Astrocyte (in vitro differentiated cells and primary cell): ENCODE measurements at regions not wholly inside any gene's neighbourhood (a gene's known extent, or its start where the extent isn't known, plus 50 kb on each side); places are given as distances from the start of the nearest gene placed in this dataset.

Source experiments
- DNase-seq: peaks from one replicate; pipeline ENCODE4 v3.0.0-alpha.2; 2010; ENCODE audit warnings: low read depth
- FAIRE-seq: peaks from 2 replicates; lab custom pipeline; 2011; peaks lifted over from hg19 to GRCh38; lab: Jason Lieb, UNC
- H2AFZ ChIP-seq: 2 replicates; pipeline ENCODE4 v1.6.0; 2012; ENCODE audit warnings: low read depth, low read length, inconsistent platforms
- H3K27ac ChIP-seq: 2 replicates; pipeline ENCODE4 v1.5.1; 2011; ENCODE audit warnings: low read depth, low read length, inconsistent platforms
- H3K27me3 ChIP-seq: 2 replicates; pipeline ENCODE4 v1.6.0; 2011; ENCODE audit warnings: low read length, inconsistent platforms; ENCODE audit not compliant: insufficient read depth
- H3K36me3 ChIP-seq: 2 replicates; pipeline ENCODE4 v1.5.1; 2011; ENCODE audit warnings: low read length, inconsistent platforms; ENCODE audit not compliant: insufficient read depth
- H3K4me1 ChIP-seq: 2 replicates; pipeline ENCODE4 v1.5.1; 2011; ENCODE audit warnings: low read length, inconsistent platforms; ENCODE audit not compliant: insufficient read depth
- H3K4me2 ChIP-seq: 2 replicates; pipeline ENCODE4 v1.6.0; 2012; ENCODE audit warnings: low read length, inconsistent platforms
- H3K4me3 ChIP-seq: 2 replicates; pipeline ENCODE4 v1.5.1; 2011; ENCODE audit warnings: low read depth, mild to moderate bottlenecking, low read length, inconsistent platforms; ENCODE audit not compliant: insufficient read depth
- H3K79me2 ChIP-seq: 2 replicates; pipeline ENCODE4 v1.6.0; 2012; ENCODE audit warnings: mild to moderate bottlenecking, low read length, inconsistent platforms; ENCODE audit not compliant: insufficient read depth
- H3K9ac ChIP-seq: 2 replicates; pipeline ENCODE4 v1.6.0; 2012; ENCODE audit warnings: mild to moderate bottlenecking, low read length, inconsistent platforms
- H3K9me3 ChIP-seq: 2 replicates; pipeline ENCODE4 v1.5.1; 2012; ENCODE audit warnings: low read depth, mild to moderate bottlenecking, low read length, inconsistent platforms; ENCODE audit not compliant: insufficient read depth
- H4K20me1 ChIP-seq: 2 replicates; pipeline ENCODE4 v1.6.0; 2012; ENCODE audit warnings: low read length, inconsistent platforms; ENCODE audit not compliant: insufficient read depth
- H3K27ac Mint-ChIP-seq: one replicate; pipeline ENCODE4 v1.8.0; 2021; ENCODE audit warnings: mild to moderate bottlenecking, mixed read lengths; ENCODE audit not compliant: unreplicated experiment
- H3K27me3 Mint-ChIP-seq: one replicate; pipeline ENCODE4 v1.8.0; 2021; ENCODE audit warnings: low read depth, mixed read lengths; ENCODE audit not compliant: unreplicated experiment
- H3K36me3 Mint-ChIP-seq: one replicate; pipeline ENCODE4 v1.8.0; 2021; ENCODE audit warnings: low read depth, mixed read lengths; ENCODE audit not compliant: unreplicated experiment
- H3K4me1 Mint-ChIP-seq: one replicate; pipeline ENCODE4 v1.8.0; 2021; ENCODE audit warnings: low read depth, mixed read lengths; ENCODE audit not compliant: unreplicated experiment
- H3K4me3 Mint-ChIP-seq: one replicate; pipeline ENCODE4 v1.8.0; 2021; ENCODE audit warnings: mild to moderate bottlenecking, moderate library complexity, mixed read lengths; ENCODE audit not compliant: unreplicated experiment
- H3K9me3 Mint-ChIP-seq: one replicate; pipeline ENCODE4 v1.8.0; 2021; ENCODE audit warnings: mild to moderate bottlenecking, mixed read lengths; ENCODE audit not compliant: unreplicated experiment
- CTCF ChIP-seq: IDR thresholded peaks from 2 replicates; pipeline ENCODE4 v1.5.1; 2011; ENCODE audit warnings: low read depth, mild to moderate bottlenecking, inconsistent platforms, low read length, moderate library complexity; ENCODE audit not compliant: insufficient read depth
- EZH2 ChIP-seq: IDR thresholded peaks from 2 replicates; pipeline ENCODE4 v1.6.1; 2012; ENCODE audit warnings: mild to moderate bottlenecking, low read length, inconsistent platforms; ENCODE audit not compliant: insufficient read depth

GRCh38 chr3:190197346-190197763 lies 76.7 kb upstream of the P3H2 start:
- peaks cover 5% of the 10 kb centered on the region for H3K4me1 Mint-ChIP-seq
- Histone ChIP-seq H3K9me3 (no peaks in the 10 kb centered on the region), H3K27ac (no peak overlapping the region), H3K9ac (no peak overlapping the region), H3K36me3 (no peaks in the 10 kb centered on the region), H4K20me1 (no peaks in the 10 kb centered on the region), H3K27me3 (no peaks in the 10 kb centered on the region), H2AFZ (no peak overlapping the region), H3K79me2 (no peaks in the 10 kb centered on the region), H3K4me1 (no peaks in the 10 kb centered on the region), H3K4me2 (no peak overlapping the region), H3K4me3 (no peak overlapping the region)
- H3K9me3 Mint-ChIP-seq = no peaks in the 10 kb centered on the region
- FAIRE-seq (no peak), DNase-seq (no peak)
- no peak overlapping the region for H3K4me3 Mint-ChIP-seq
- no peak overlapping the region for H3K27ac Mint-ChIP-seq
- no peak for TF ChIP-seq CTCF
- TF ChIP-seq EZH2 = no peak
- H3K27me3 Mint-ChIP-seq = no peaks in the 10 kb centered on the region
- no peaks in the 10 kb centered on the region for H3K36me3 Mint-ChIP-seq

DNA sequence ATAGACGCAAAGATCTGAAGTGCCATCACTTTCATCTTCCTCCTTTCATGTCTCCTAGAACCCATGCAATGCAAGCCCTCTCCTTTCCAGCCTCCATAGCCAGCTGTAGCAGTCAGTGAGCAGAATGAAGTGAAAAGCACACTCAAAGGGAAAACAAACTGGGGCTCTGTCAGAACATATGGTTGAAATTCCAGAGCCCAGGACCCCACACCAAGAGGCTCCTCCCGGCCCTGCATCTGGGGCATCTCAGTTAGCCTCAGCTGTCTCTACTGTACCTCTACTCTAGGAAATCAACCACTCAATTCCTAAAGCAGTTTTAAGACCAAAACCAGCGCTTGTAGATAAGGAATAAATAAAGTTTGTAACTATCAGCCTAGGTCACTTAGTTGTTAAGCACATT lies 73.8 kb upstream of the P3H2 start:
- H3K4me3 ChIP-seq = no peak overlapping the region
- no peak for FAIRE-seq

More for the DNA sequence above, 73.8 kb upstream of the P3H2 start:
- H3K27ac ChIP-seq = no peak overlapping the region
- H3K9ac ChIP-seq = no peak overlapping the region
- no peak overlapping the region for H2AFZ ChIP-seq
- H4K20me1 ChIP-seq = no peaks in the 10 kb centered on the region
- no peak for TF ChIP-seq EZH2
- no peak for TF ChIP-seq CTCF
- H3K36me3 ChIP-seq = no peaks in the 10 kb centered on the region
- H3K9me3 ChIP-seq = no peaks in the 10 kb centered on the region
- DNase-seq = no peak
- Mint-ChIP-seq H3K4me3 (no peak overlapping the region), H3K4me1 (peaks cover 5% of the 10 kb centered on the region), H3K27me3 (no peaks in the 10 kb centered on the region), H3K36me3 (no peaks in the 10 kb centered on the region), H3K27ac (no peak overlapping the region), H3K9me3 (no peaks in the 10 kb centered on the region)
- no peak overlapping the region for H3K4me2 ChIP-seq
- no peaks in the 10 kb centered on the region for H3K79me2 ChIP-seq
- no peaks in the 10 kb centered on the region for H3K27me3 ChIP-seq
- no peaks in the 10 kb centered on the region for H3K4me1 ChIP-seq
